ENCODE measurements at regions not wholly inside any gene's neighbourhood (a gene's known extent, or its start where the extent isn't known, plus 50 kb on each side); places are given as distances from the start of the nearest gene placed in this dataset.

- no peaks in the 10 kb centered on the region for H3K4me1 ChIP-seq (ENCODE audit: insufficient read depth, low read length)
- H3K79me2 ChIP-seq (ENCODE audit: insufficient read depth, low read length) = no peaks in the 10 kb centered on the region
- WGBS (ENCODE audit: low lambda C conversion rate) = 4% methylated on average over 1 of the region's 1 CpG
- TF ChIP-seq ZZZ3 (CRISPR knock-in tag; IDR thresholded peaks at IDR 0.05; ENCODE audit: borderline replicate concordance) = no peak
- TF ChIP-seq EZH2 (conservative IDR thresholded peaks at IDR 0.05; ENCODE audit: low read depth, low read length) = no peak
- TF ChIP-seq PBX2 (CRISPR knock-in tag; IDR thresholded peaks at IDR 0.05) = no peak
- TF ChIP-seq KDM5B (CRISPR knock-in tag; IDR thresholded peaks at IDR 0.05; ENCODE audit: borderline replicate concordance) = no peak
- no peak for TF ChIP-seq THAP7 (CRISPR knock-in tag; IDR thresholded peaks at IDR 0.05)
- TF ChIP-seq ZBTB37 (CRISPR knock-in tag; IDR thresholded peaks at IDR 0.05) = no peak
- TF ChIP-seq ZNF605 (CRISPR knock-in tag; IDR thresholded peaks at IDR 0.05) = no peak
- no peaks in the 10 kb centered on the region for H3K9me3 ChIP-seq (ENCODE audit: low read length)
- H2AFZ ChIP-seq (ENCODE audit: low read length) = no peak overlapping the region
- H3K27me3 ChIP-seq (ENCODE audit: control insufficient read depth in 1 of 2, insufficient read depth in 2 of 2, low read length in 2 of 2) = no peaks in the 10 kb centered on the region
- in situ Hi-C loops (cut with HindIII; ENCODE audit: extremely low pct_ligation_motif_present, low pct_unique_long_range_greater_than_20kb) (no loop called here), intact Hi-C loops (cut with micrococcal nuclease; ENCODE audit: unreplicated experiment) (no loop called here)
- ChIA-PET CTCF (ENCODE audit: low intra/inter-chr PET ratio, low total read pairs) (no interaction called here), POLR2A (no interaction called here)
- no peaks in the 10 kb centered on the region for H4K20me1 ChIP-seq (ENCODE audit: insufficient read depth, low read length)
- no TSS peak for BruUV-seq (replicated peaks)
- H3K9ac ChIP-seq (ENCODE audit: insufficient read depth, low read depth, low read length) = no peak overlapping the region
- FAIRE-seq (no peak), ATAC-seq (no peak), DNase-seq (ENCODE audit: low spot score) (no peak)
- no peak overlapping the region for H3K4me3 ChIP-seq (replicated peaks in 1 of 3; ENCODE audit: insufficient read depth in 1 of 3, low read depth in 2 of 3, low read length in 3 of 3)
- no peak overlapping the region for H3K4me2 ChIP-seq (ENCODE audit: low read depth, low read length)
- no peaks in the 10 kb centered on the region for H3K36me3 ChIP-seq (replicated peaks in 1 of 2; ENCODE audit: control insufficient read depth in 1 of 2, insufficient read depth in 2 of 2, low read length in 2 of 2)
- H3K27ac ChIP-seq (ENCODE audit: extremely low read length, insufficient read depth, low read length) = no peak overlapping the region
Measured at GRCh38 chr18:29307982-29308381, 1131.1 kb upstream of the CDH2 start.
